NOMO-1 treated with DMSO at 0.1 percent for 48 hours (cell line): ENCODE measurements at regions not wholly inside any gene's neighbourhood (a gene's known extent, or its start where the extent isn't known, plus 50 kb on each side); places are given as distances from the start of the nearest gene placed in this dataset.
A peak's percentile ranks its signal among the peaks of the same experiment; 100 is the strongest.

Experiments
- DNase-seq: peaks from one replicate; lab custom pipeline; 2025; ENCODE audit not compliant: unreplicated experiment; lab: John Stamatoyannopoulos, UW

GRCh38 chr13:40398065-40398464, 268.4 kb downstream of the FOXO1 start:
- peak; percentile 25 for DNase-seq

GRCh38 chr13:40399756-40400155, 266.7 kb downstream of the FOXO1 start:
- DNase-seq: peak; percentile 57

- DNase-seq: peak; percentile 99
Measured at GRCh38 chr13:40401911-40402776, 264.3 kb downstream of the FOXO1 start.

DNA sequence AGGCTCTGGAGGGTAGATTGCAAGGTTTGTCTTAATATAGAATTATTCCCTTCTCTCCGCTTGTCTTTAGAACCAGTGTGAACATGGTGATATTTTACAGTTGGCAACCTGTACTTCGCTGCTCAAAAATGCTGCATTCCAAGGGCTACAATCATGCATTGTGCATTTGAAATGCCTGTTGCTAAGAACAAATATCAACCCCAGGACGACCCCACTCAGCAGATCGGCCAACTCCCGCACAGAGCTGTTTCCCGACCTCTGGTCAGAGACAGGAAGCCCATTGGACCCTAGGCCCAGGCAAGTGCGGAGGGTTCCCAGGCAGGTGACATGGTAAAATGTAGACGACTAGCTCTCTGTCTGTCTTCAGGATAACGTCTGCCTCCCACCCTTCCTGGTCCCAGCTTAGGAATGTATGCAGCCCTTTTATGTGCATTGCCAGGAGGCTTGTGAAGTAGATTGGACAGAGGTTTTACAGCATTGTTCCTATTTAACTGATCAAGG, 263.5 kb downstream of the FOXO1 start:
- DNase-seq: no peak

GRCh38 chr13:40403509-40404241, 262.8 kb downstream of the FOXO1 start:
- DNase-seq: no peak

DNA sequence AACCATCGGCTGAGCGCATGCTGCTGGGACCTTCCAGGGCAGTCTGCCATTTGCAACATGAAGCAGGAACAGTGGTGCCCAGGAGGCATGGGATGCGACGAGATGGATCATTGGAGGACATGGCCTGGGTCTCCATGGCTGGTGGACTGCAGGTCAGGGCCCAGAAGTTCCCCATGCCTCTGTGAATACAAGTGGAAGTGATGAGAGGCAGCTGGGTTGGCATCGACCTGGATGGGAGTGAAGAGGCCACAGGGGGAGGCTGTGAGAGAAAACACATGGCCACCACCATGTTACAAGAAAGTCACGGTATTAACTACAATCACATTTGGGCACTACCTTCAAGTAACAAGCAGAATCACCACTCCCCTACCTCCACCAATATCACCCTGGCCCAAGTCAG, 262.0 kb downstream of the FOXO1 start:
- no peak for DNase-seq

- DNase-seq: no peak
Measured at GRCh38 chr13:40404967-40405716, 261.3 kb downstream of the FOXO1 start.

DNA sequence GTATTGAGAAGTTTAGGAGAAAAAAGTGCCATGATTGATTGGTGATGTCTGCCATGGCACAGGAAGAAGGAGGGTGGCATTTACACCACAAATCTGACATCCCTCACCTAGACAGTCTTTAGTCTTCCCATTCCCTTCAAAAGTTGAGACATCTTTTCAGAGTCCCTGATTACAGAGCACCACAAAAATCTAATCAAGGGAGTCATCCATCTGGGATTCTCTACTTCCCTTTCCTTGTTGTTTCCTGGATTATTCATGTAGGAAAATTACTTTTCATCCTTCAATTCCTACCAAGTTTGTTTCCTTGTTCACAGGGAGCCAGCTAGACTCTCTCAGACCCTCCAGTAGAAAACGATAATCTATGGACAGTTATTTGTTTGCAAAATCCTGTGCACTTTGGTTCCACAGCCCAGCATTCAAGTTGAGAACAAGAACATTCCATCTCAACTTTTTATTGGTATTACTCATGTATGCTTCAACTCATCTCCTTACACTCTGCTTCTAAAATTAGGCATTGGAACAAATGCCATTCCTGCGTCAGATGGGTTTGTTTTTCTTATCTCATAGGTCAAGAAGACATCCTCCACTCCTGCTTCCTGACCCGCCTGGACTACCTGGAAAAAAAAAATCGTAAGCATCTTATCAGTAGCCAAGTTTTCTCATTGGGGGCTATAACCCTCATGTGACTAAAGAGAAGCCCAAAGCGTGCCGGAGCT, 259.9 kb downstream of the FOXO1 start:
- no peak for DNase-seq

GRCh38 chr13:40407567-40407966, 258.9 kb downstream of the FOXO1 start:
- no peak for DNase-seq

- DNase-seq: peak; percentile 20
Measured at GRCh38 chr13:40408602-40409001, 257.8 kb downstream of the FOXO1 start.

DNA sequence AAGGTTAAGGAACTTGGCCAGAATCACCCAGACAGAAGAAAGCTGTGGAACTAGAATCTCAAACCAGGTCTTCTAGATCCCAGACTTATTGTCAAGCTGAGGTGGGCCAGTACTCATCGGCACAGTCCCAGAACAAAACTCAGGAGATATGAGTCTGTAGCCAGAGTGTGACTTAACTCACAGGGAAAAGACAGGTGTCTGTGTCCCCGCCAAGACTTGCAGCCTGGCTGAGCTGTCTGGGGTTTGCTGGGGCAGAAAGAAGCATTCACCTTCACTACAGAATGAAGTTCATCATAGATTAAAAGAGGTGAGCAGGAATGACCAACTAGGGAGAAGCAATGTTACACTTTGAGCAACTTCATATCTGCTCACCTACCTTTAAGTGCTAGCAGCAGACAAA, 257.2 kb downstream of the FOXO1 start:
- no peak for DNase-seq

GRCh38 chr13:40410315-40410714, 256.1 kb downstream of the FOXO1 start:
- DNase-seq: no peak

DNA sequence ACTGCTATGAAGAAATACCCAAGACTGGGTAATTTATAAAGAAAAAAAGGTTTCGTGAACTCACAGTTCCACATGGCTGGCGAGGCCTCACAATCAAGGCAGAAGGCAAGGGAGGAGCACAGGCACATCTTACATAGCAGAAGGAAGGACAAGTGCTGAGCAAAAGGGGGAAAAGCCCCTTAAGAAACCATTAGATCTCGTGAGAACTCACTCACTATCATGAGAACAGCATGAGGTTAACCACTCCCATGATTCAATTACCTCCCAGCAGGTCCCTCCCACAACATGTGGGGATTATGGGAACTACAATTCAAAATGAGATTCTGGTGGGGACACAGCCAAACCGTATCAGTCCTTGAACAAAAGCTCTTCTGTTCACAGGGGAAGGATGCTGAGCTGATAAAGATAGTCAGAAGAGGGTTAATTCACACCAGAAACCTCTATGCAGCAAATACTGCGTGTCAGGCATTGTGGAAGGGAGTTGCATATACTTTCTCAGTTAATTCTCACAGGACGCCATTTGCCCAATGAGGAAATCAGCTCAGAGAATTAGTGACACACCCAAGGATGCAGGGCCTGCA, 246.2 kb downstream of the FOXO1 start:
- no peak for DNase-seq

- no peak for DNase-seq
Measured at GRCh38 chr13:40422588-40423235, 243.7 kb downstream of the FOXO1 start.

- peak; percentile 68 for DNase-seq
Measured at GRCh38 chr13:40428354-40428753, 238.1 kb downstream of the FOXO1 start.

DNA sequence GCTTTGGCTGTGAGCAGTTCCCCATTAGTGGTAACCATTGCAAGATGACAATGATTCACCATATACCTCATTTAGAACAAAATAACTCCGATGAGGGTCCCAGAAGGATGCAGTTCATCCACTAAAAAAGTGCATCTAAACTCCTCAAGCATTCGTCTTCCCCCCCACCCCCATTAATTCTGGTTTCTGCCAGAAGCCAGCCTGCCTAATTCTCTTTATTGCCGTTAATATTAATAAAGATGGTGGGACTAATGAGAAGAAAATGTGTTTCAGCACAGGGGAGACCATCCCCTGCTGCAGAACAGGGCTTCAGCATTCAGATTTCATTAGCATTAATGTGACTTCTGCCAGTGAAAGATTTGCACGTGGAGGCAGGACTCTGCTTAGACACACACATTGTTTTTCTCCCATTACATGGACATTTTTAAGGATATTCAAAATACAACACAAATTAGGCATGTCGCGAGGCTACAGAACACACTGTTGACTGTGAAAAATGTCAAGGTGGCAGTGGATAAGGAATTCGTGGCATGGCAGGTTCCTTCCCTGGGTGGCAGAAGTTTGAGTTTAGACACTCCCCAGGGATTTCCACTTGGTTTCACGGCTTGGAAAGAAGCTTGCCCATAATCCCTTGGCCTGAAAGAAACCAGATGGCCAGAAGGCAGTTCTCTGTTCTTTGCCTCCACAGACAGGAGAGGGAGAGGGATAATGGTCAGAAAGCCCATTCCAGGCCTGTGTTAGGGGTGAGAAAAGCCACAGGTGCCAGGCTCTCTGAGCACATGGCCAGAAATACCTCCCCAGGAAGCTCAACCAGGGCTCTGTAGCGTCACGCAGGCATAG, 236.5 kb downstream of the FOXO1 start:
- DNase-seq: no peak

- DNase-seq: no peak
Measured at GRCh38 chr13:40432018-40432978, 234.1 kb downstream of the FOXO1 start.

GRCh38 chr13:40433001-40433400, 233.4 kb downstream of the FOXO1 start:
- no peak for DNase-seq
